Midbrain (tissue), 1 donor: ENCODE measurements at regions not wholly inside any gene's neighbourhood (a gene's known extent, or its start where the extent isn't known, plus 50 kb on each side); places are given as distances from the start of the nearest gene placed in this dataset.
"Not testable (repeated sequence)": the region's sequence is repeated elsewhere in the genome, so short reads cannot be mapped to it uniquely, and the experiment has no call there.

ENCODE experiments used
- DNase-seq: peaks from one replicate; lab custom pipeline; 2025; lab: John Stamatoyannopoulos, UW

- peak; percentile 12 for DNase-seq
These were observed 115.1 kb downstream of the KCNRG start for GRCh38 chr13:50130123-50130946.

GRCh38 chr13:50131920-50132903 is 117.0 kb downstream of the KCNRG start:
- DNase-seq, result no peak

GRCh38 chr13:50132904-50133357 is 117.7 kb downstream of the KCNRG start:
- DNase-seq, result no peak

GRCh38 chr13:50133358-50133953 is 118.2 kb downstream of the KCNRG start:
- DNase-seq, result no peak

- no peak for DNase-seq
These were observed 121.0 kb downstream of the KCNRG start for GRCh38 chr13:50136226-50136625.

GRCh38 chr13:50136678-50137077 is 121.4 kb downstream of the KCNRG start:
- no peak for DNase-seq

- DNase-seq, result not testable (repeated sequence)
These were observed 124.2 kb downstream of the KCNRG start for GRCh38 chr13:50139435-50139934.

- DNase-seq, result no peak
These were observed 124.9 kb downstream of the KCNRG start for GRCh38 chr13:50140153-50140552.

GRCh38 chr13:50140581-50141374 is 125.5 kb downstream of the KCNRG start:
- no peak for DNase-seq

- DNase-seq, result no peak
These were observed 126.2 kb downstream of the KCNRG start for GRCh38 chr13:50141375-50141975.

GRCh38 chr13:50144246-50145160 is 129.3 kb downstream of the KCNRG start:
- DNase-seq, result no peak

GRCh38 chr13:50149214-50149613 is 134.0 kb downstream of the KCNRG start:
- DNase-seq, result no peak

- no peak for DNase-seq
These were observed 134.7 kb downstream of the KCNRG start for GRCh38 chr13:50149932-50150331.

GRCh38 chr13:50152224-50152623 is 137.0 kb downstream of the KCNRG start:
- DNase-seq, result no peak

GRCh38 chr13:50152655-50153309 is 137.5 kb downstream of the KCNRG start:
- DNase-seq, result no peak

- no peak for DNase-seq
These were observed 138.2 kb downstream of the KCNRG start for GRCh38 chr13:50153401-50153800.

- no peak for DNase-seq
These were observed 138.6 kb downstream of the KCNRG start for GRCh38 chr13:50153876-50154275.

- no peak for DNase-seq
These were observed 139.5 kb downstream of the KCNRG start for GRCh38 chr13:50154697-50155096.

GRCh38 chr13:50156140-50156539 is 140.9 kb downstream of the KCNRG start:
- DNase-seq, result no peak
